NCI-H69 (cell line): ENCODE measurements at regions not wholly inside any gene's neighbourhood (a gene's known extent, or its start where the extent isn't known, plus 50 kb on each side); places are given as distances from the start of the nearest gene placed in this dataset.
A peak's percentile ranks its signal among the peaks of the same experiment; 100 is the strongest.
"Not testable (repeated sequence)": the region's sequence is repeated elsewhere in the genome, so short reads cannot be mapped to it uniquely, and the experiment has no call there.

ENCODE experiments used
- DNase-seq: peaks from one replicate; lab custom pipeline; 2025; lab: John Stamatoyannopoulos, UW

- no peak for DNase-seq
Measured at GRCh38 chr10:3659203-3659917, 125.6 kb downstream of the KLF6 start.

GRCh38 chr10:3658766-3659165, 126.2 kb downstream of the KLF6 start:
- peak; percentile 86 for DNase-seq

DNA sequence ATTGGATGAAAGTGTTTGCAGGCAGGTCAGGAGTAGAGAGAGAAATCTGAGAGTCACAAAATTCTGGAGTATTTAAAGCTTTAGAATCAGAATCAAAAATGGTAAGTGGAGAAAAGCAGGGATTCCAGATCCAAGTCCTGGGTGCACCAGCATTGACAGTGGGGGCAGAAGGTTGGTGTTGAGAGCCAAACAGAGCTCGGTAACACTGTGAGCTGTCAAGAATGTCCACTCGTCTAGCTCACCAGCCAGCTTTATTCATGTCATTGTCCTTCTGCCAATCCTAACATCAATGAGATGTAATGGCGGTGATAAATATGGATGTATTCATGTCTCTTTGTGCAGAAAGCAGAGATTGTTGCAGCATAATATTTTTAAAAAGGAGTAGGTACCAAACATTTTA, 128.8 kb downstream of the KLF6 start:
- no peak for DNase-seq

DNA sequence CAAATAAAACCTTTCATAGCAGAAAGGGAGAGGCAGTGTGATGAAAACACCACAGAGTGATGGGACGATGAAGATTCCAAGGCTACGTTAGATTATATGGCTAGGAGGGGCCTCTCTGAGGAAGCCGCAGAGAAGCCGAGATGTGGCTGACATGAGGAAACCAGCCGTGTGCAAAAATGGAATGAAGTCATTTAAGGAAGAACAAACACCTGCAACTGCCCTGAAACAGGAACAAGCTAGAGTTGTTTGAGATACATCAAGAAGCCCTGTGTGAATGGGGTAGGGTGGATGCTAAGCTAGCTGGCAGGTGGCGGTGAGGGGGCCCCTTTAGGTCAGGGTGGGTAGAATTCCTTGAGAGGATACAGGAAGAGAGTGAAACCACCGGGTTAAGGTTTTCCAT, 129.5 kb downstream of the KLF6 start:
- DNase-seq = no peak

GRCh38 chr10:3654980-3655379, 130.0 kb downstream of the KLF6 start:
- no peak for DNase-seq

DNA sequence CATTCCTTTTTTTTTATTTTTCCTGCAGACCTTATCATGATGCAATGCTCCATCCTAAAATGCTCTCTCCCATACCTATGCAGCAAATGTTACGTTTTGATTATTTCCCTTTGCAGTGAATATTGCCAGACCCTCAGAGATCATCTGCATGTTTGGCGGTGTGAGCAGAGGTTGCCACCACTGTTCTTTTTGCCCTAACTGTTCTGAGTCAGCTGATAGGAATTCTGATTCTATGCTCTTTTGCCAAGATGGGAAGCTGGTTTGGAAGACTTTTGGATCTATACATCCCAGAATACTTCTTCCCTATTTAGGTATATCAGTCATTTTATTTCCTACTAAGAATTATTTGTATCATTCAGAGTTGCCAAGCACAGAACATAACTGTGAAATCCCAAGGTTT, 130.5 kb downstream of the KLF6 start:
- DNase-seq = no peak

- not testable (repeated sequence) for DNase-seq
Measured at GRCh38 chr10:3653303-3653702, 131.7 kb downstream of the KLF6 start.

GRCh38 chr10:3652886-3653285, 132.1 kb downstream of the KLF6 start:
- DNase-seq = no peak

- no peak for DNase-seq
Measured at GRCh38 chr10:3651969-3652653, 132.9 kb downstream of the KLF6 start.

- DNase-seq = no peak
Measured at GRCh38 chr10:3648576-3648975, 136.4 kb downstream of the KLF6 start.

DNA sequence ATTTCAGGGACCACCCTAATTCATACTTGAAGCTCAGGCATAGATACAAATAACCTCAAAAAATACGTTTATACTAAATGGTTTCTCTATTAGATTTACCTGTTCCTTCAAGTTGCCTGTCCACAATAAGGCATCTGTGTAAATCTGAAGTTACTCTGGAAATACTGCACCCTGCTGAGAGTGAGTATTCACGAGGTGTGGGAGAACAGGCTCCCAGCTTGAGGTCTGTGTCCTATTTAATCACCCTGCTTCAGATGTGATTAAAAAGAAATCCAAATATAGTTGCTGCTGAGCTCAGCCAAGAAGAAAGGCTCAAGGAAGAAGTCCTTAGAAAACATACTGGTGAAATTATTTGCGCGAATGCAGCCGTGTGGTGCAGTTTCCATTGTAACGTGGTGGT, 136.8 kb downstream of the KLF6 start:
- DNase-seq = peak; percentile 19

DNA sequence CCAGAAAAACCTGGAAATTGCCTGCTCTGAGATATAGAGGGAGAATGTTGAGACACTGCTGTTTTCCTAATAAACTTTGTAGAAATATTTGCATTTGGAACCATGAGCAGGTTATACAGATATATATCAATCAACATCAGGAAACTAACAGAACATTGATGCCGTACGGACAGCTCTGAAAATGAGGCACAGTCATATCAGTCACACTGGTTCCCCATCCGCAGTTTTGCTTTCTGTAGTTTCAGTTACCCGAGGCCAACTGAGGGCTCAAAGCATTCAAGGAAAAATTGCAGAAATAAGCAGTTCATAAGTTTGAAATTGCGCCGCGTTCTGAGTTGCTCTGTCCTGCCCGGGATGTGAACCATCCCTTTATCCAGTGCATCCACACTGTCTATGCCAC, 137.9 kb downstream of the KLF6 start:
- no peak for DNase-seq

- DNase-seq = no peak
Measured at GRCh38 chr10:3645406-3645805, 139.6 kb downstream of the KLF6 start.

DNA sequence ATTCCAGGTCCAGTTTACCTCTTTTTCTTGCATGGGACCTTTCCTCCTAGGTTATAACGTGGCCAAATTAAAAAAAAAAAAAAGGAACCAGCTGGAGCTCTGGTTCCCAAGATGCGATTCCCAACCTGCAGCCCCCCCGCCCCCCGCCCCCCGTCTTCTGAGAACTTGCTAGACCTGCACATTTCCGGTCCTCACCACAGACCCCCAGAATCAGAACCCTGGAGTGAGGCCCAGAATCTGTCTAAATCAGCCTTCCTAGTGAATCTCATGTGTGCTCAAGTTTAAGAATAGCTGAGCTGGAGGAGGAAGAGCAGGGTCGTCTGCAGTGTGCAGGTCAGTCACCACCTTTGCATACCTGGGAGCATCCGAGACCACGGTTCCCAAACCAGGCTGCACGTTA, 144.2 kb downstream of the KLF6 start:
- no peak for DNase-seq

GRCh38 chr10:3639546-3639945, 145.5 kb downstream of the KLF6 start:
- DNase-seq = peak; percentile 27

DNA sequence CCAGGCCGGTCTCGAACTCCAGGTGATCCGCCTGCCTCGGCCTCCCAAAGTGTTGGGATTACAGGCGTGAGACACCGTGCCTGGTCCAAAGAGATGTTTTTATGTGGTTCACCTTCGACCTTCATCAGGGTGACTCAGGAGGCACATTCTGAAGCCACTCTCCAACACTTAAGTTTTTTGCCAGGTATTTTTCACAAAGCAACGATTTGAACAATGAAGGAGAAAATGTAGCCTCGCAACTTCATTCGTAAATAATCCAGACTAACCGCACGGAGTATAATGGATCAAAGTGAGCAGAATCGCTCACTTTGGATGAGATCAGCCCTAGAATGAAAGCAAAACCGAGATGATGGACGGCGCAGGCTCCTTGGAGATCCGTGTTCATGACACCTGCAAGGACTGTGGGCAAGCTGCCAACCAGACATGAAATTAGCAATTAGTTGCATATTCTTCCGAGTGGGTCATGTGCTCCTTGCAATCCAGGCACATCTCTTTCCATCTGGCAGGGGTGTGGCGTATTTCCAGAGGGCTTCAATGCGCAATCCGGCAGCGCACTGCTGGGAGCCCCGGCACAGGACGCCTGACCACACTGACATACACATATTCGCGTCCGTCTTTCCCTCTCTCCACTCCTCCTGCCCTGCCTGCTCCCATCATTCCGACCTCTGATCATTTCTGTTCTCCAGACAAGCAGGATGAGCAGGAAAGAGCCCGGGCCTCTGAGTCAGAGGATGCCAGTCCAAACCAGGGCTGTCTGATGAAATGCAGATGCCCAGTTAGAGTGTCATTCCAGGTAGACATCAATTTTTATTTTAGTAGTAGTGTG, 148.4 kb downstream of the KLF6 start:
- DNase-seq = peak; percentile 98

- peak; percentile 75 for DNase-seq
Measured at GRCh38 chr10:3635697-3636096, 149.3 kb downstream of the KLF6 start.

- DNase-seq = peak; percentile 82
Measured at GRCh38 chr10:3635211-3635671, 149.8 kb downstream of the KLF6 start.

GRCh38 chr10:3634646-3635045, 150.4 kb downstream of the KLF6 start:
- DNase-seq = not testable (repeated sequence)

- DNase-seq = no peak
Measured at GRCh38 chr10:3631701-3632330, 153.2 kb downstream of the KLF6 start.

DNA sequence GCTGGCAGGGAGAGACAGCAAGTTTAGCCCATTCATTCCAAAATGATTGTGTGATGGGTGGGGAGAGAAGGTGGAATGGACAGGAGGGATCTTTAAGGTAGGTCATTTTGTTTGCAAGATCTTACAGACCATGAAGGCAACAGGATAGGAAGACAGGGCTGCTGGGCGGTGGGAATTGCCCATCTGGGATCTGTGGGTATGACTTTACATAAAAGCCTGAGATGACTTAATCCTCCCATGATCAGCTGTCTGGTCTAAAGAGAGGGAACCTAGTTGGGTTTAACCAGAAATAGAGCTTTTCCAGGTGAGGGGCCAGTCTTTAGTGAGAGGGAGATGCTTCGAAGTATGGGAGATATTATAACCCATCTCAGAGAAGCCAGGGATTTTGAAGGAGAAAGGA, 153.7 kb downstream of the KLF6 start:
- DNase-seq = no peak
